ENCODE measurements at regions not wholly inside any gene's neighbourhood (a gene's known extent, or its start where the extent isn't known, plus 50 kb on each side); places are given as distances from the start of the nearest gene placed in this dataset.

DNA sequence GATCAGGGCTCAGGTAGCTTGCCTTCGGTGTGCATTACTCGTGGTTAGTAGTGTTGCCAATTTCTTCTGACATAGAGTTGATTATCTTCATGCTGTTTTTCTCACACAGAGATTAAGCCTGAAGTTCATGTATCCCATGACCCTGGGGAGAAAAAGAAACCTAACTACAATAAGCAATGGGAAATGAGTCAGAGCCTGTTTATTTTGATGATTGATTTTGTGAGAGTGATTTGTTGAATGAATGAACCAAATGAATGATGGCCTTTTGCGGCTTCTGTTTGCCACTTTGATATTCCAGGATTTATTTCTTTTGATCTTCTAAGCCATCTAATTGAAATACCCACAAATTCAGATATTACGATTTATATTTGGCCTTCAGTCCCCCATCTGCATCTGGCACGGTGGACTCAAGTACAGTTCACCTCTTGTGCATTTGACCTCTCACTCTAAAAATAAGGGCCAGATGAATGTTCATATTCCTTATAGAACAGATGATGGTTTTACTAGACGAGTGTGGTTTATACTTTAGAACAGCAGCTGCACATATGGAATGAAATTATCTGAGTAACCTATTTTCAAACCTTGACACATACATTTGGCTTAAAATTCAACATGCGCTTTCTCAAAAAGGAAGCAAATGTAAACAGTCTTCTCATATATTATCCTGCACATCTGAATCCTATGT, 110.7 kb downstream of the PLCE1 start:
- TF ChIP-seq CTCF (IDR thresholded peaks at IDR 0.05): no peak
- DNase-seq (ENCODE audit: low spot score): no peak
- no peak for ATAC-seq (ENCODE audit: low FRiP score)

DNA sequence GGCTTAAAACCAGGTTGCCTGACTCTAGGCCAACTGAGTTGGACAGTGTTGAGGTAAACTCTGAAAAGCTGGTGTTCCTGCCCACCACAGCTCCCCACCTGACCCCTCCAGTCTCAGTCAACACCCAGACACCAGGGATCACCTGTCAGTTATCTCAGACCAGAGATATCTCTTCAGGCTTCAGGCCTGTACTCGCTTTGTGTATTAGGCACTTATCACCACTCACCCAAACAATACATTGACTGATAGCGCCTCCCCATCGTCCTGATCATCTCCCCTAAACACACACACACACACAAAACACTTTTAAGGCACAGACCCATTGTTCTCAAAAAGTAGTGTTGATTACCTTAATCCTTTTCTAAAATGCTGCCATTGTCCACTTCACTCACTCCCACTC, 111.5 kb downstream of the PLCE1 start:
- ATAC-seq (ENCODE audit: low FRiP score) (no peak), DNase-seq (ENCODE audit: low spot score) (no peak)
- no peak for TF ChIP-seq CTCF (IDR thresholded peaks at IDR 0.05)

DNA sequence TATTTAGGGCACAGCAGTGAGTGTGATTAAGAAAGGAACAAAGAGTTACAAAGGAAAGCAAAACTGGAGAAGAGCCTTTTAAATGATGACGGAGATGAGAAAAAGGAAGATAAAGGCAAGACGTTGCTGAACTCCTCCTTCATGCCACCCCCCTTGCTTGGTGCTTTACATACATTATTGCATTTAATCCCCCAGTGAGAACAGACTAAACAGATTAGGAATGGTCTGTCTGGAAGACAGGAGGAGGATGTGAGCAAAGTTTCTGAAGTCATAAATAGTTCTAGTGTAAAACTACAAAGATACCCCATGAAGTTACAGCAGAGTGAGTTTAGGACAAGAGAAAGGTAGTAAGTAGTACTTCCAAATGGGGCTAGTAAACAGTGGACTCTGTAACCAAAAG, 113.5 kb downstream of the PLCE1 start:
- ATAC-seq (ENCODE audit: low FRiP score): no peak
- TF ChIP-seq CTCF (IDR thresholded peaks at IDR 0.05): no peak
- DNase-seq (ENCODE audit: low spot score): no peak

DNA sequence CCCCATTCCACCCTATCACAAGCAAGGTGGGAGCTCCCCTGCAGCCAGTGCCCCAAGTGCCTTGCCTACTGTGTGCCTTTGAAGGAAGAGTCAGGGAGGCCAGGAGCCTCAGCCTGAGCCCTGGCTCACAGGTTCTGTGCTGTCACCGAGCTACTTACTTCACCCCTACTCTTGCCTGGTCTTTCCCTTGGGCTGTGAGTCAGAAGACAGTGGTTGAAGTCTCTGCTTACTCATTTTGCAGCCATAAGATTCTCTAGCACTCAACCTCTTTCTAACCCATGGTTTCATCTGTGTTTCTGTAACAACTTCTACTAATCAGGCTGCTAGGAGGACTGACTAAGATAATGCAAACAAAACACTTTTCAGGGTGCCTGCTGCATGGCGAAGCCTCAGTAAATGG, 114.5 kb downstream of the PLCE1 start:
- DNase-seq (ENCODE audit: low spot score): no peak
- no peak for ATAC-seq (ENCODE audit: low FRiP score)
- no peak for TF ChIP-seq CTCF (IDR thresholded peaks at IDR 0.05)

DNA sequence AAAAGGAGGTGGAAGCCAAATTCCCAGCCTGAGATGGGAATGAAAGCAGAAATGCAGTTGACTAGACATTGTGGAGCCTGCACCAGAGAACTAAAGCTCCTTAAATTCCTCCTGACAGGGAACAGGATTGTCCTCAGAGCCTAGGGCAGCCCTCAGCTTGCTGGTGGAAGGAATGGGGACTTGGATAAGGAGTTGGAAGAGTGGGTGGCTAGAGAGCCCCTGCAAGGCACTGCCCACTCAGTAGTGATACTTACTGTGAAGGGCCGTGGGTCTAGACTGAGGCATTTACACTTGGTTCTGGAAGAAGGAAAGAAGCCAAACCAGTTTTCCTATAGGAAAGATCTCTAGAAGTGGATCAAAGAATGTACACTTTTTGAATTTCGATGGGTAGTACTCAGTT, 117.6 kb downstream of the PLCE1 start:
- no peak for DNase-seq (ENCODE audit: low spot score)
- TF ChIP-seq CTCF (IDR thresholded peaks at IDR 0.05): no peak
- no peak for ATAC-seq (ENCODE audit: low FRiP score)

DNA sequence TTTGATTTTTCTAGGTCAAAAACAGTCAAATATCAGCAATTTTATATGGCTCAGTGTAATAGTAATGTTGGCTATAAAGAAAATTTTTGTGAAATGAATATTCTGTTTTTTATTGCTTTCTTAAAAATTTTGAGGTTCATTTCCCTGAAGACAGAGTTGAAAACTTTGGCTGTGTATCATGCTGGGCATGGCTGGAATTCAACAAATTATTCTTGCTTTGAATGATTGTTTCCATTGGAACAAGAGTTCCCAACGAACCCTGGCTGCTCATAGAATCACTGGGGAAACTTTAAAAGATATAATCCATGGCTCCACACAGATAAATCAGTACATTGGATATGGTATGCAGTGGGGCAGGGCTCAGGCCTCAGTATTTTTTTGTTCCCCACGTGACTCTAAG, 118.6 kb downstream of the PLCE1 start:
- no peak for DNase-seq (ENCODE audit: low spot score)
- ATAC-seq (ENCODE audit: low FRiP score): no peak
- TF ChIP-seq CTCF (IDR thresholded peaks at IDR 0.05): no peak

GRCh38 chr10:94115725-94116124, 122.0 kb downstream of the PLCE1 start:
- ATAC-seq (ENCODE audit: low FRiP score) (no peak), DNase-seq (ENCODE audit: low spot score) (no peak)
- no peak for TF ChIP-seq CTCF (IDR thresholded peaks at IDR 0.05)

All from omental fat pad (tissue), 3 donors.